Endodermal cell (in vitro differentiated cells): ENCODE measurements at regions not wholly inside any gene's neighbourhood (a gene's known extent, or its start where the extent isn't known, plus 50 kb on each side); places are given as distances from the start of the nearest gene placed in this dataset.
"Not testable (repeated sequence)": the region's sequence is repeated elsewhere in the genome, so short reads cannot be mapped to it uniquely, and the experiment has no call there.

Experiments used
- DNase-seq: peaks from one replicate; pipeline ENCODE4 v3.0.0-alpha.2; 2017
- H3K27ac ChIP-seq: 2 replicates; pipeline ENCODE4 v1.5.1; 2013; ENCODE audit warnings: mild to moderate bottlenecking, low read depth, low read length, moderate library complexity
- H3K27me3 ChIP-seq: 2 replicates; pipeline ENCODE4 v1.6.1; 2013; ENCODE audit warnings: mild to moderate bottlenecking, low read length, moderate library complexity; ENCODE audit not compliant: insufficient read depth, control insufficient read depth, poor library complexity, severe bottlenecking
- H3K36me3 ChIP-seq: 2 replicates; pipeline ENCODE4 v1.7.0; 2013; ENCODE audit warnings: mild to moderate bottlenecking, low read length, moderate library complexity; ENCODE audit not compliant: control insufficient read depth, insufficient read depth
- H3K4me1 ChIP-seq: one replicate; pipeline ENCODE4 v1.7.0; 2013; ENCODE audit warnings: low read length; ENCODE audit not compliant: control insufficient read depth, insufficient read depth
- H3K4me3 ChIP-seq: 2 replicates; pipeline ENCODE4 v1.5.1; 2013; ENCODE audit warnings: mild to moderate bottlenecking, low read length, moderate library complexity
- H3K9ac ChIP-seq: 2 replicates; pipeline ENCODE4 v1.6.1; 2013; ENCODE audit warnings: mild to moderate bottlenecking, low read length, moderate library complexity; ENCODE audit not compliant: poor library complexity, severe bottlenecking; ENCODE audit errors: extremely low read depth
- H3K9me3 ChIP-seq: 2 replicates; pipeline ENCODE4 v1.6.1; 2013; ENCODE audit warnings: mild to moderate bottlenecking, low read length, moderate library complexity; ENCODE audit not compliant: control insufficient read depth
- H3K27ac Mint-ChIP-seq: 2 replicates; pipeline ENCODE4 v1.8.0; 2020; ENCODE audit warnings: mixed read lengths
- H3K27me3 Mint-ChIP-seq: 2 replicates; pipeline ENCODE4 v1.8.0; 2021; ENCODE audit warnings: mild to moderate bottlenecking, mixed read lengths; ENCODE audit not compliant: insufficient read depth
- H3K36me3 Mint-ChIP-seq: 2 replicates; pipeline ENCODE4 v1.8.0; 2020; ENCODE audit warnings: low read depth, mixed read lengths
- H3K4me1 Mint-ChIP-seq: 2 replicates; pipeline ENCODE4 v1.8.0; 2020; ENCODE audit warnings: mixed read lengths
- H3K4me3 Mint-ChIP-seq: 2 replicates; pipeline ENCODE4 v1.8.0; 2020; ENCODE audit warnings: mild to moderate bottlenecking, moderate library complexity, mixed read lengths
- H3K9me3 Mint-ChIP-seq: 2 replicates; pipeline ENCODE4 v1.8.0; 2020; ENCODE audit warnings: mild to moderate bottlenecking, mixed read lengths
- CTCF ChIP-seq: fragments of 200-600 bp; sonication (generic); conservative IDR thresholded peaks from 2 replicates; pipeline ENCODE4 v1.5.0; 2021; ENCODE audit warnings: antibody characterized with exemption, mild to moderate bottlenecking
- WGBS, 2 experiments: methylation state at CpG; one replicate each; pipeline versions ENCODE4 v1.1.5 to v1.1.7; 2013; ENCODE audit warnings: missing lambda C conversion rate in 2 of 2, mixed read lengths in 1 of 2; ENCODE audit not compliant: insufficient coverage in 1 of 2, insufficient read length in 1 of 2; 5-methylcytosine and 5-hydroxymethylcytosine counted together

GRCh38 chr2:12918835-12919445 is 202.2 kb downstream of the TRIB2 start:
- Histone ChIP-seq H3K9me3 (no peaks in the 10 kb centered on the region), H3K4me3 (no peak overlapping the region), H3K9ac (no peak overlapping the region), H3K36me3 (no peaks in the 10 kb centered on the region), H3K27me3 (no peaks in the 10 kb centered on the region), H3K4me1 (no peaks in the 10 kb centered on the region), H3K27ac (no peak overlapping the region)
- DNase-seq: no peak
- Mint-ChIP-seq H3K9me3 (no peaks in the 10 kb centered on the region), H3K27me3 (peaks cover 3% of the 10 kb centered on the region), H3K36me3 (no peaks in the 10 kb centered on the region), H3K27ac (no peak overlapping the region), H3K4me3 (no peak overlapping the region), H3K4me1 (no peaks in the 10 kb centered on the region)
- no peak for TF ChIP-seq CTCF
- WGBS, 2 experiments: 91 to 100% methylated on average over 2 to 7 of the region's 7 CpGs

GRCh38 chr2:12921321-12921720 is 204.6 kb downstream of the TRIB2 start:
- WGBS, 2 experiments: 95% methylated on average over 3 to 5 of the region's 5 CpGs
- TF ChIP-seq CTCF: no peak
- H3K4me3 Mint-ChIP-seq: no peak overlapping the region

GRCh38 chr2:12923907-12924610 is 207.3 kb downstream of the TRIB2 start:
- H3K36me3 ChIP-seq: no peaks in the 10 kb centered on the region
- Mint-ChIP-seq H3K27me3 (peaks cover 6% of the 10 kb centered on the region), H3K27ac (no peak overlapping the region), H3K4me3 (no peak overlapping the region), H3K36me3 (no peaks in the 10 kb centered on the region), H3K4me1 (no peaks in the 10 kb centered on the region), H3K9me3 (peaks cover 6% of the 10 kb centered on the region)
- H3K27ac ChIP-seq: no peak overlapping the region
- no peak overlapping the region for H3K4me3 ChIP-seq
- no peak overlapping the region for H3K9ac ChIP-seq
- WGBS, 2 experiments: 93 to 100% methylated on average over 1 to 4 of the region's 4 CpGs
- no peaks in the 10 kb centered on the region for H3K4me1 ChIP-seq
- H3K27me3 ChIP-seq: peaks cover 9% of the 10 kb centered on the region
- DNase-seq: no peak
- no peak for TF ChIP-seq CTCF
- H3K9me3 ChIP-seq: no peaks in the 10 kb centered on the region

More at GRCh38 chr2:12921321-12921720, 204.6 kb downstream of the TRIB2 start:
- H3K36me3 Mint-ChIP-seq: no peaks in the 10 kb centered on the region
- no peak overlapping the region for H3K27ac ChIP-seq
- no peaks in the 10 kb centered on the region for H3K4me1 Mint-ChIP-seq
- H3K9ac ChIP-seq: no peak overlapping the region
- H3K27ac Mint-ChIP-seq: no peak overlapping the region
- no peaks in the 10 kb centered on the region for H3K27me3 ChIP-seq
- no peaks in the 10 kb centered on the region for H3K9me3 ChIP-seq
- DNase-seq: no peak
- no peaks in the 10 kb centered on the region for H3K27me3 Mint-ChIP-seq
- peaks cover 4% of the 10 kb centered on the region for H3K9me3 Mint-ChIP-seq
- no peaks in the 10 kb centered on the region for H3K4me1 ChIP-seq
- no peak overlapping the region for H3K4me3 ChIP-seq
- H3K36me3 ChIP-seq: no peaks in the 10 kb centered on the region

GRCh38 chr2:12926641-12927040 is 209.9 kb downstream of the TRIB2 start:
- H3K27ac Mint-ChIP-seq, H3K27ac ChIP-seq, H3K9ac ChIP-seq, H3K4me1 ChIP-seq, H3K36me3 ChIP-seq, DNase-seq, H3K4me3 Mint-ChIP-seq, H3K9me3 Mint-ChIP-seq, H3K4me1 Mint-ChIP-seq, H3K4me3 ChIP-seq, H3K36me3 Mint-ChIP-seq, H3K9me3 ChIP-seq: not testable (repeated sequence)
- peaks cover 15% of the 10 kb centered on the region for H3K27me3 Mint-ChIP-seq
- H3K27me3 ChIP-seq: peaks cover 26% of the 10 kb centered on the region
- WGBS, 2 experiments: 97 to 100% methylated on average over 9 to 37 of the region's 37 CpGs
